NCI-H1092 (cell line): ENCODE measurements at regions not wholly inside any gene's neighbourhood (a gene's known extent, or its start where the extent isn't known, plus 50 kb on each side); places are given as distances from the start of the nearest gene placed in this dataset.
"Not testable (repeated sequence)": the region's sequence is repeated elsewhere in the genome, so short reads cannot be mapped to it uniquely, and the experiment has no call there.

Experiments
- DNase-seq: peaks from one replicate; lab custom pipeline; 2025; lab: John Stamatoyannopoulos, UW

DNA sequence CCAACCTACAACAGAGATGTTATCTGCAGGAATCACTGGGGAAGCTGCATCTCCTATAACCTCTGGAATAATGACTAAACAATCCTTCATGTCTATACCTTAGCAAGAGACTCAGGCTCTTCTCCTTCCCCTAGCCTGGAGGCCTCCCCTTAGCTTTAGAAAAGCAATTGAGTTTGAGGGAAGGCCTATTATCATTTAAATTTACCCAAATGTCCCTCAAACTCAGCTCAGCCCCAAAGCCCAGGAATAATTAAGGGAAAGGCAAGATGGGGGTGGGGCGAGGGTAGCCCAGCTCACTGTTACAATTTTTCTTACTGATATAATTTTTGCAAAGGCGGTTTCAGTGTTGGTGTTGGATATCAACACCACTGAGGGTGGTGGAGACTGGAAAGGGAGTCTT is 151.4 kb upstream of the EEA1 start:
- no peak for DNase-seq

DNA sequence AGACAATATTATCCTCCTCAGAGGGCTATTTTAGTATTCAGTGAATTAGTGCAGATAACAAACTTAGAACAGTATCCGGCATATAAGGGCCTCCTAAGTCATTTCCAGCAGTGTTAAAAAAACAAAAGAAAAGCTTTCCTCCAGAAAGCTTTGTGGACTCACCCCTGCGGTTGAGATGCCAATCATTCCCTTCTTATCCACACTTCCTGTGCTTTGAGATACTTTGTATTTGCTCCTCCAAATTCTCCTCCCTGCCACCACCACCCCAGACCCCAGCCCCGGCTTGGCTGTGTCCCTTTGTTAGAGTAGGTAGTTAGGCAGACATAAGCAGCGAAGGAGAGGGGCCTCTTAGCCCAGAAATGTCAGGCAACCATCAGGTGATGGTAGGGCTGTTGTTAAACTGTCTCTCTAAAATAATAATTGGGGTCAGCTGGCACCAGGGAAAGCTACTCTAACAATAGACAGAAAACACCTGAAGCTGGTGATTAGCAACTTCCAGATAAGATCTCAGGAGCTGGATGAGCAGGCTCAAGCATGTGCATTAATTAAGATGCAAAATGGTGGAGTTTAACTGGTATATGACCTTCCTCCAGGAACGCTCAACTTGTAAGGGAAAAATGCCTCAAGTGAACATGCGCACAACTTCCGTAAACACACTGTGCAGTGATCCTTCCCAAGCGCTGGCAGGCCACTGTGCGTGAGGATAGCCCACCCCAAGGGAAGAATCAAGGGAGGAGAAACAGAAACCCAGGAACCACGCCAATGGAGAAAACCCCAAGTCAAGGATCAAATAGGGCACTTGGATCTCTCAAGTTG is 152.1 kb upstream of the EEA1 start:
- DNase-seq: no peak

DNA sequence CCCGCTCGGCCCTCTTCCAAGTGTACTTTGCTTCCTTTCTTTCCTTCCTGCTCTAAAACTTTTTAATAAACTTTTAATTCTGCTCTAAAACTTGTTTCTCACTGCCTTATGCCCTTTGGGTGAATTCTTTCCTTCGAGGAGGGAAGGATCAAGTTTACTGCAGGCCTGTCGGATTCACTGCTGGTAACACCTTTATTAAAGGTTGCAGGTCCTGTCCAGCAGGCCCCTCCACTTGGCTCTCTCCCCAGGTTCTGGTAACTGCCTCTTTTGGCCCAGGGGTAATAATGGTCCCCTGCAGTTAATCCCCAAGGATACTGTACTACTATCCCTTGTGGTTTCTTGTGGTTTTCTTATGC is 152.7 kb upstream of the EEA1 start:
- DNase-seq: no peak

DNA sequence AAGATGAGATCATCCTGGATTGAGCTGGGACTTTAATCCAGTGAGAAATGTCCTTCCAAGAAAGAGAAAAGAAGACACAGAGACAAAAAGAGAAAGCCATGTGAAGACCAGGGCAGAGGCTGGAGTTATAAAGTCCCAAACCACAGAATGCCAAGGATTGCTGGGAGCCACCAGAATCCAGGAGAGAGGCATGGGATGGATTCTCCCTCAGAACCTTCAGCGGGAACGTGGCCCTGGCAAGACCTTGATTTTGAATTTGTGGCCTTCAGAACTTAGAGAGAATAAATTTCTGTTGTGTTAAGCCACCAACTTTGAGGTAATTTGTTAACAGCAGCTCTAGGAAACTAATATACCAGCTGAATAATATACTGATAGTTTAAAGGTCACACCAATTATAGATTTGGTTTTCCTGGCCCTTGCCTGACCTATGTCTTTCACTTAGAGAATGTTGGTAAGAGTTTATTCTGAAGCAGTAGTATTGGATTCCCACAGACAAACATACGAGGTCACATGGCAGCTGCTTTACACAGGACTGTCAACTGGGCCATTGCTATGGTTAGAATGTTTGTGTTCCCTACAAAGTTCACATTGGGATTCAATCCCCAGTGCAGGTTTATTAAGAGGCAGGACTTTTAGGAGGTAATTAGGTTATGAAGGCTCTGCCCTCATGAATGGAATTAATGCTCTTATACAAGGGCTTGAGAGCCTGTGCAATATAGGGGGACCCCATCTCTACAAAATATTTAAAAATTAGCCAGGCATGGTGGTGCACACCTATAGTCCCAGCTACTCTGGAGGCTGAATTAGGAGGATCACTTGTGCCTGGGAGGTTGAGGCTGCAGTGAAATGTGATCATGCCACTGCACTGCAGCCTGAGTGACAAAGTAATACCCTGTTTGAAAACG is 156.5 kb upstream of the EEA1 start:
- no peak for DNase-seq

DNA sequence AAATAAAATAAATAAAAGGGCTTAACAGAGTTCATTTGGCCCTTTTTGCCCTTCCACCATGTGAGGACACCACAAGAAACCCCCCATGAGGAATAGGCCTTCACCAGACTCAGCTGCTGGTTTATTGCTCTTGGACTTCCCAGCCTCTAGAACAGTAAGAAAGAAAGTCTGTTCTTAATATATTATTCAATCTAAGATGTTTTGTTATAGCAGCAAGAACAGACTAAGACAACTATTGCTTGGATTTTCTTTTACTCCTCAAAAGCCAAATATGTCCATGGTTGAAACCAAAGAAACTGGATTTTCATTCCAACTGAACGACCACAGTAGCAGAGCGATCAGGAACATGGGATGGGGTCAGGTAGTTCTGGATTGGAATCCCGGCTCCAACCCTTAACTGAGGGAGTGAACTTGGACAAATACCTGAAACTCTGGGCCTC is 157.2 kb upstream of the EEA1 start:
- DNase-seq: no peak

DNA sequence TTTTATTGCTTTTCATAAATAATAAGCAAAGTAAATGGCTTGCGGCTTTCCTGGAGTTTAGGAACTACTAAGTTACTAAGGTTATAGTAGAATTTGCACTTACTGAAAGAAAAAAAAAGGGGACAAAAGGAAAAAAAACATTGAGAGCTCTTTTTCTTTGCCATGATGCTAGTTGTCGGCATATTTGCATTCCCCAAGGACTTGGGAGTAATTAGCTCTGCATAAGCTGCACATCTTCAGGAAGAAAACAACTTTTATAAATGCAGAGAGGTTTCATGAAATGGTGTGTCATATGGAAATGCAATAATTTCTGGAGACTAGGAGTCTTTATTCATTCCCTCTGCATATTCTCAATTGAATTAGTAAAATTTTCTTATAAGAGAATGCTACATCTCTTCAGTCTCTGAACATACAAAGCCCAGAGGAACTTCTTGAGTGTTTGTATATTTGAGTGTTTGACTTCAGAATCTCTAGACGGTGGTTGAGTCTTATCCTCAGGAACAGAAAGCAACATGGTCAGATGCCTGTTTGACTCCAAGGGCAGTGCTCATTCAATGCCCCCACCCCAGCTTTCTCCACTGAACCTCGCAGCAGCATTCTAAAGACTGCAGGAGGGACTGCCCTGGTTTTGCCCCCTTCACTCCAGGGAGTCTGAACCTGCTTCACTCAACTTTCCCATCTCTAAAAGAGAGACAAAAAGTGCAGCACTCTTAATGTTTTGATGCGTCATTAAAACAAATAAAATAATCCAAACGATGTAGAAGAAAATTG is 158.9 kb upstream of the EEA1 start:
- DNase-seq: no peak

DNA sequence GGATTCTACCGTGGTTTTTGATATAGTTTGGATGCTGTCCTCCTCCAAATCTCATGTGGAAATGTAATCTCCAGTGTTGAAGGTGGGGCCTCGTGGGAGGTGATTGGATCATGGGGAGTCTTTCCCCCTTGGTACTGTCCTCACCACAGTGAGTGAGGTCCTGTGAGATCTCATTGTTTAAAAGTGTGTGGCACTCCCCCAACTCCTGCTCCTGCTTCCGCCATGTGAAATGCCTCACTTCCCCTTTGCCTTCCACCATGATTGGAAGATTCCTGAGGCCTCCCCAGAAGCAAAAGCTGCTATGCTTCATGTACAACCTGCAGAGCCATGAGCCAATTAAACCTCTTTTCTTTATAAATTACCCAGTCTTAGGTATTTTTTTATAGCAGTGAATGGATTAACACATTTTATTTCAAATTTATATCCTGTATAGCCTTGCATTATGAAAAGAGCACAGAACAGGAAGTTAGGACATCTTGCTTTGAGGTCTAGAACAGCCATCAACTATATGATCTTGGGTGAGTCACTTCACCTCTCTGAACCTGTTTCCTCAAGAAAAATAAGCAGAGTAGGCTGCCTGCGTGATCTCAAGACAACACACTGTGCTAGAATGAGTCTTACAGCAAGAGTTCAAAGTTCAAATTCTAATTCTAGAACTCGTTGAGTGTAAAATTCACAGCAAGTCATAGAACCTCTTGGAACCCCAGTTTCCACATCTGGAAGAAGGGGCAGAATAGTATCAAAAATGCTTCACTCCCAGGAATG is 160.9 kb upstream of the EEA1 start:
- no peak for DNase-seq

DNA sequence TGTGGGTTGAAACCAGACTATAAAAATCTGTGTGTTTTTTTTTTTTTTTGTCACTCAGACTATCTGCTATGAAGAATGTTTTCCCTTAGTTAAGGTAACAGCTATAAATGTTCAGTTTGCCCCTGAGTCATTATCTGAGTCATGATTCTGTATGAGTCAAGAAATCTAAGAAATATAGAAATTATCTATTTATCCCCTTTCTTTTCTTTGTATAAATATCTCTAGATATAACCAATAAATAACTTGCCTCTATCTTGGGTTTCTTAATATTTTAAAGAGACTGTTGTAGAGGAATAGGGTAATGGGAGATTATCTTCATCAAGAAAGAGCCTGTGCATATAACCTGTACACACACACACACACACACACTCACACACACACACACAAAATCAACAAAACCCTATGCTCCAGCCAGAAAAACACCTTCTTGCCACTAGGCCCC is 161.7 kb upstream of the EEA1 start:
- DNase-seq: no peak

DNA sequence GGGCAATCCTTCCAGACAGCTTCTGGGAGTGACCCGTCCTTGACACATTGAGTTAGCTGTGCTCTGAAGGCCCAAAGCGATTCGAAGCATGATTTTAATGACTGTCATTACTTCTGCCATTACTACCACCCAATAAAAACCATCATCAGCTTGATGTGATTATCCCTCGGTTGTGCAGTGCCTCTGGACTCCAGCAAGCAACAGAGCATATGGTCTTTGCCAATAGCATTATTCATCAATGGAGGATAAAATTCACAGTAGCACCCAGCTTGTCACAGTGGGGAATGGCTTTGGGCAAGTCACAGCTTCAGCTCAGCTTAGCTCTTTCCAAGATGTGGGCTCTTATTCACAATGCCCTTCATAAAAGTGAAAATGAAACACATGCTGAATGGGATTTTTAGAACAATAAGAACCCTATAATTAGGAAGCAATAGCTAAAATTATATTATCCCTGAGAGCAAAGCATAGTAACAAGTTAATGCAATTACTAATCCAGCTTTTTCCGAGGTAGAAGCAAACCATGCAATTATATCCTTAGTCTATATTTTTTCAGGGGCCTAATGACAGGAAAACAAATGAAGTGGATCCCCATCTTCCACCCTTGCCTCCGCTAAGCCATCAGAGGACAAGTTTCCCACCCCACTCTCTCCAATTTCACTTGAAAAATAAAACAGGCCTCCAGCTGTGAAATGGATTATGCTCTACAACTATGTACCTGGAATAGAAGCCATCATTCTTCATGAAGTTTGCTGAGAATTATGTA is 163.0 kb upstream of the EEA1 start:
- DNase-seq: no peak

DNA sequence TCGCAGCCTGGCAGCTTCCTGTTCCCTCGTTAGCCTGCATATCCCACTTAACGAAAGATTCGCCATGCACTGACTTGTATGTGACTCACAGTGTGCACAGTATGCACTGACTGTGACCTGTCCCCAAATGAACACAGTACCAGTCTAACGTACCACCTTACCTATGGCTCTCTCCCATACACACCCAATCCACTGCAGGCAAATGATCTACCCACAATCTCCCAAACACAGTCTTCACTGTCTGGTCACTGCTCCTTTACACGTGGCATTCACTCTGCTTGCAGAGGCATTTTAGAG is 163.5 kb upstream of the EEA1 start:
- DNase-seq: no peak

DNA sequence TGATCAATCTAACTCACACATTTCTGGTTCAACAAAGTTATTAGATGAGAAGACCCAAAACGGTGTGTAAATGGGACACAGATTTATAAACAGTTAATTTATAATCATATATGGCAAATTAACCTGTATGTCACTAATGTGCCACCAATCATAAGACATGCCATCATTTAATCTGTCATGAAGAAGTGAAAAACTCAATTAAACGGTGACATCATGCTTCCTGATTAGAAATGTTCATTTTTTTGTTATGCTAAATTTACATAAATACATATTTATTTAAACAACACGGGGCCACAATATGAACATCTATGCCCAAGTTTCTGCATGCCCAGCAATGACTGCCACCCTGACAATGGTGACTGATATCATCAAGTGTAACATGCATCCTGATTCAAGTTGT is 164.1 kb upstream of the EEA1 start:
- no peak for DNase-seq

DNA sequence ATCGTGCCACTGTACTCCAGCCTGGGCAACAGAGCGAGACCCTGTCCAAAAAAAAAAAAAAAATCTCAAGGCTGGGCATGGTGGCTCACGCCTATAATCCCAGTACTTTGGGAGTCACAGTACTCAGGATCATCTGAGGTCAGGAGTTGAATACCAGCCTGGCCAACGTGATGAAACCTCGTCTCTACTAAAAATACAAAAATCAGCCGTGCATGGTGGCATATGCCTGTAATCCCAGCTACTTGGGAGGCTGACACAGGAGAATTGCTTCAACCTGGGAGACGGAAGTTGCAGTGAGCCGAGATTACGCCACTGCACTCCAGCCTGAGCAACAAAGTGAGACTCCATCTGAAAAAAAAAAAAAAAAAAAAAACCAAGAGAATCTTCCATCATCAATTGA is 165.1 kb upstream of the EEA1 start:
- DNase-seq: not testable (repeated sequence)

DNA sequence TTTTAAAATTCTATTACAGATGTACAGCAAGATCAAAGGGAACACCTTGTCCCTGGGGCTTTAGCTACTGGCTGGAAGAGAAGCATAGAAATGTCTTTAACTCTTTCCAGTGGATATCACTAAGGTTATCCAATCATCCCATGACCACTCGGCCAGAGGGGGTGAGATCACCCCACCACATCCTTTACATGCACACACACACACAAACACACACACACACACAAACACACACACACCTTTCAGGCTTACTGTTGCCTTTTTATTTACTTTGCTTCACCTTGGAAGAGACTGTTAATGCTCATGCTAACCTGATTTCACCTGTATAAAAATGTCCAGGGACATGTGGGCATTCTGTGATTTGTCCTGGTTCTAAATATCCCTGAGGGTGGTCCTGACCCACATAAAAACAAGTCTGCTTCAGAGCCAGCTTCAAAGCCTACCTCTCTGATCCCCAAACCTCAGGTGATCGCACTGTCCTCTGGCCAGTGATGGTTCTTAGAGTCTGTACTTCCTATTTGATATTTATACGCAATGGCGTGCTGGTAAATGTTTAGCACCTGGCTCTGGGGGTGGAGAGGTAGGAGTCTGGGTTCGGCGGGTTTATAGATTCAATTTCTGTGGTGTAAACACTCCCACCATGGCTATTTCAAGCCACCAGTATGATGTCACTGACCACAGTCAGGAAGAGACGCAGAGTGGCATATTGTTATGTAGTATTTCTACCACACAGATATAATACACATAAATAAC is 166.1 kb upstream of the EEA1 start:
- DNase-seq: no peak

DNA sequence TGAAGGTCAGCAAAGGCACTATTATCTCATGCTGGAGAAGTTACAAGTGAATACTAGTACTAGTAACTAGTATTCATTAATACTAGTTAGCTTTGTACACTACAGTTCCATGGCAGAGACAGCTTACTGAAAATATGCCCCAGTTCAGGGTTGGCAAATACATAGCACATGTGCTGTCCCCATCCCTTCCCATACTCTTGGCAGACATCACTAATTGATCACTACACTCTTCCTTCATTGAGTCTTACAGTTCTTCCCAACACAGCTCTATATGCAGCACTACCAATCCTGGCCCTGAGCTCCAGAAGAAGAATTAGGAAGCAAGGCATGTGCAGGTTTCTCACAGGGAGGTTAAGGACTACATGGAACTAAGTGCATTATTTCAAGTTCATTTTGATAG is 168.3 kb upstream of the EEA1 start:
- DNase-seq: no peak

DNA sequence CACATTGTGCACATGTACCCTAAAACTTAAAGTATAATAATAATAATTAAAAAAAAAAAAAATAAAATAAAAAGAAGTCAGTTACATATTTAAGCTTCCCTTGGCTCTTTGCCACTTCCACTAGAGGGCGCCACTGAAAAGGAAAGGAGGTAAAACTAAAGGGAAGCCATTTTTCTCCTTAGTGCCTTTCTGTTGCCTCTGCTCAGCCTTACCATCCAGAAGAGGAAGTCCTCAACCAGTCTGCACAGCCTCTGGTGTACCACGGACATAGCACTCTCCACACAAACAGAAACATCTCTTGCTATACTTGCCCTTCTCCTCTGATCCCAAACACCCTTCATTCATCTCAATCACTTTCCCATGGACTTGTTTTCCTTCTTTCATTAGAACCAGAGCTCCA is 169.0 kb upstream of the EEA1 start:
- peak; percentile 12 for DNase-seq

DNA sequence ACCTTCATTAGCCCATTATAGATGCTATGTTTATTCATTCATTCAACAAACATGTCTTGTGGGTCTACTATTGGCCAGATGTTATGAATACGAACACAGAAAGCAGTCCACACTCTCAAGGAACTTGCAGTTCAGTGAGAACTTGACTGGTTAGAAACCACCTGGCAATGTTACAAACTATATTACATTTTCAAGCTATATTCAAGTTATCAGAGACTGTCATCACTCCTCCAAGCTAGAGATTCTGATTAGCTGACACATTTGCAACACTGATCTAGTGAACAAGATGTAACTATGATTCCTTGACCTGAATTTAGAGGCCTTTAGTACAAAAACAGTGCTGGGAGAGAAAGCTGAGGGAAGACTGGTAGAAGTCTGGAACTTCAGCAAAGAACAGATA is 170.7 kb upstream of the EEA1 start:
- no peak for DNase-seq

DNA sequence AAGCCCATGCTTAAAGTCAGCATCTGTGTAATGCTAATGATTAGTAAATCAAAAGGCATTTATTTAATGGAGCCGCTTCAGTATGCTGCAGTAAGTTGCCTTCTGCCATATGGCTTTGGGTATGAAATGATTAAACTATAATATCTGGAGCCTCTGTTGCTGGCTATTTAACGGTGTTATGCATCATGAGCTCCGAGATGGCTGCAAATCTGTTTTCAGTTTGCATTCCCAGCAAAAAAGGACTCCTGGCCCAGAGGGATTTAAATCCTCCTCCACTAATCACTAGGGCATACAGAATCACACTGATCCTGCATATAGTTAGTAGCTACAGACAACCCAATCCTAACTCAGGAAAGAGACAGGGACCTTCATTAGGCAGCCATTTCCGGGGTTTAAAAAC is 171.5 kb upstream of the EEA1 start:
- DNase-seq: no peak

DNA sequence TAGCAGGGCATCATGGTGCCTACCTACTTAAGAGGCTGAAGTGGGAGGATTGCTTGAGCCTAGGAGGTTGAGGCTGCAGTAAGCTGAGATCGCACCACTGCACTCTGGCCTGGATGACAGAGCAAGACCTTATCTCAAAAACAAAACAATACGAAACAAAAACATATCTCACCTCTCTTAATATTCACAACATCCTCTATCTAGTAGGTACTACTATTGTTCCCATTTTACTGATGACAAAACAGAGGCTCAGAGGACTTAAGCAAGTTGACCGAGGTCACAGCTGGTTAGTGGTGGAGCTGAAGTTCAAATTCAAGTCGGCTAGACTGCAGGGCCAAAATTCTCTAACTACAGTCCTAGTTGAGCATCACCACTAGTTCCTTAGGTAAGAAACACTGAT is 172.3 kb upstream of the EEA1 start:
- DNase-seq: no peak

DNA sequence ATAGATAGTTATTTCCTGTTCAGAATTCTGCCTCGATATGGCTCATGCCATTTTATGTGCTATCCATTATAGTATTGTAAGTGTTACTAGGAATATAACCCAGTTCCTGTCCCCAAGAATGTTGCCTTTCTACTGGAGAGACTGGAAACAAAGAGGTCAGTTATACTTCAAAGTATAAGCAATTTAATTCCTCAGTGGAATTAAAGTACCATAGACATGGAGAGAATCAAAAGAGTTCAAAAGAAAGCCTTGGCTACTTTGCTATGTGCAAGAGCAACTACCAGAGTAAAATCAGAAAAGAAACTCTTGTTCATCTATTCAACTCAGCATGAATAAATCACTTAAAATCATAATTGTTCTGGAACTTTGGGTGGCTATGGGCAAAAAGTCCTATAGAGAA is 173.2 kb upstream of the EEA1 start:
- no peak for DNase-seq

DNA sequence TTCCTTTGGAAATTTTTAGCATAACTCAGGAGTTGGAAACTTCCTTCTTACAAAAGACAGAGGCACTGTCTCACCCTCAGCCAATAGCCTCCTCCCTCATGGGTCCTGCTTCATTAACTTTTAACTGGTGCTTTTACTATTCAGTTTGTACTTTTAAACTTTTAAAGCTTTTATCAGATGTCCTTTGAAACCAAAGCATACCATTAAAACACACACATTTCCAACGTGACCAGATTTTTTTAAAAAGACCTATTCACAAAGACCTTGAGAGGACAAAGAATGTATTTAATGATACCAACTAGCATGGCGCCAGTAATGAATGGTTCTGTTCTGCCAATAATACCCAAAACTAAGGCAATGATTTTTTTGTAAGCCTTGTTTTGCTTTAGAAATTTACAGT is 173.6 kb upstream of the EEA1 start:
- no peak for DNase-seq

DNA sequence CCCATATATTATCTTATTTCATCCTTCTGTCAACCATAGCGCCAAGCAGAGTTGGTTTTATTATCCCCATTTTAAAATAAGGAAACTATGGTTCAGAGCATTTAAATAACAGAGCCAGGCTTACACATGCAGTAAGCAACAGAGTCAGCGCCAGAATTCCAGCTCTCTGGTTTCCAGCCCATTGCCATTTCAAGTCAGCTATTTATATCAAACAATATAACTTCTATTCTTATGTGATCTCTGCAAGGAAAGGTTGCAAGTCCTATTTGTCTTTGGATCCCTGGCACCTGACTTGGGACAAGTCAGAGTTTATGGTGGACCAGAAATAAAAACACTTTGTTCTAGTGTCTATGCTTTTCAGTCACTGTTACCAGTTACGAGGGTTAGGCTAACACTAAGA is 174.1 kb upstream of the EEA1 start:
- DNase-seq: no peak
